H1 (cell line): ENCODE measurements at regions not wholly inside any gene's neighbourhood (a gene's known extent, or its start where the extent isn't known, plus 50 kb on each side); places are given as distances from the start of the nearest gene placed in this dataset.

Experiments
- CEBPB ChIP-seq: IDR thresholded peaks from 2 replicates; pipeline ENCODE4 v1.6.1; 2012; ENCODE audit warnings: low read depth, low read length
- CHD2 ChIP-seq: IDR thresholded peaks from 2 replicates; pipeline ENCODE4 v1.6.1; 2012; ENCODE audit warnings: low read length, improper control_type of control experiment
- FOSL1 ChIP-seq: IDR thresholded peaks from 2 replicates; pipeline ENCODE4 v1.6.1; 2011; ENCODE audit warnings: mild to moderate bottlenecking, low read depth, low read length, moderate library complexity; ENCODE audit not compliant: insufficient read depth
- NANOG ChIP-seq: IDR thresholded peaks from 2 replicates; pipeline ENCODE4 v1.6.1; 2011; ENCODE audit warnings: low read length, low read depth, mild to moderate bottlenecking, inconsistent platforms; ENCODE audit not compliant: insufficient read depth, poor library complexity, severe bottlenecking
- TAF1 ChIP-seq: IDR thresholded peaks from 2 replicates; pipeline ENCODE4 v1.6.1; 2011; ENCODE audit warnings: mild to moderate bottlenecking, low read depth, low read length
- TF ChIP-seq, protein P1 (sequence below): fragments of 300-600 bp; sonication (generic); IDR thresholded peaks from 2 replicates; pipeline ENCODE4 v1.7.1; 2012; ENCODE audit warnings: low read length, moderate library complexity, mild to moderate bottlenecking, inconsistent platforms; ENCODE audit not compliant: insufficient replicate concordance
- TF ChIP-seq, protein P2 (sequence below), 3 experiments: IDR thresholded peaks; 1 replicate in 2 of 3; 2 replicates in 1 of 3; pipeline versions ENCODE4 v1.5.1 to v1.6.1; 2011; ENCODE audit warnings: low read length in 3 of 3, mild to moderate bottlenecking in 3 of 3, inconsistent platforms in 2 of 3, low read depth in 1 of 3, moderate library complexity in 1 of 3; ENCODE audit not compliant: insufficient read depth in 1 of 3; ENCODE audit errors: control extremely low read depth in 1 of 3
- TF ChIP-seq, protein P3 (sequence below): IDR thresholded peaks from 2 replicates; pipeline ENCODE4 v1.6.1; 2012; ENCODE audit warnings: low read length, inconsistent platforms

DNA sequence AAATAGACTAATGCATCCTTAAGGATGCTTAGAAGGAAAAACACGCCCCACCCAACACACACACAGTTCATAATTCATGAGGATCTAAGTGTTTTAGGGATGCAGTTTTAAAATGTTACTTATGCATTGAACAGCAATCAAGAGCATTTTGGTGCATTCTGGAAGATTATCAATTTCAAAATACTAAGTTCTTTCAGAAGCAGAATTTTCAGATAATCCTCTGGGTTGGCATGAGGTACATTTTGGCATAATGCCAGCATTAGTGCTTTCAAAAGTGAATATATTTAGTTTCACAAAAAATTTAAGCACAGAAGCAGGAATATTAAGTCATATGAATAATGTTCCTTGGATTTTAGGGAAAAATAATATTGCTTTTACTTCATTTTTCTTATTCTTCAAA lies 937.1 kb downstream of the REEP3 start (continued):
- TF ChIP-seq, protein P1, sequence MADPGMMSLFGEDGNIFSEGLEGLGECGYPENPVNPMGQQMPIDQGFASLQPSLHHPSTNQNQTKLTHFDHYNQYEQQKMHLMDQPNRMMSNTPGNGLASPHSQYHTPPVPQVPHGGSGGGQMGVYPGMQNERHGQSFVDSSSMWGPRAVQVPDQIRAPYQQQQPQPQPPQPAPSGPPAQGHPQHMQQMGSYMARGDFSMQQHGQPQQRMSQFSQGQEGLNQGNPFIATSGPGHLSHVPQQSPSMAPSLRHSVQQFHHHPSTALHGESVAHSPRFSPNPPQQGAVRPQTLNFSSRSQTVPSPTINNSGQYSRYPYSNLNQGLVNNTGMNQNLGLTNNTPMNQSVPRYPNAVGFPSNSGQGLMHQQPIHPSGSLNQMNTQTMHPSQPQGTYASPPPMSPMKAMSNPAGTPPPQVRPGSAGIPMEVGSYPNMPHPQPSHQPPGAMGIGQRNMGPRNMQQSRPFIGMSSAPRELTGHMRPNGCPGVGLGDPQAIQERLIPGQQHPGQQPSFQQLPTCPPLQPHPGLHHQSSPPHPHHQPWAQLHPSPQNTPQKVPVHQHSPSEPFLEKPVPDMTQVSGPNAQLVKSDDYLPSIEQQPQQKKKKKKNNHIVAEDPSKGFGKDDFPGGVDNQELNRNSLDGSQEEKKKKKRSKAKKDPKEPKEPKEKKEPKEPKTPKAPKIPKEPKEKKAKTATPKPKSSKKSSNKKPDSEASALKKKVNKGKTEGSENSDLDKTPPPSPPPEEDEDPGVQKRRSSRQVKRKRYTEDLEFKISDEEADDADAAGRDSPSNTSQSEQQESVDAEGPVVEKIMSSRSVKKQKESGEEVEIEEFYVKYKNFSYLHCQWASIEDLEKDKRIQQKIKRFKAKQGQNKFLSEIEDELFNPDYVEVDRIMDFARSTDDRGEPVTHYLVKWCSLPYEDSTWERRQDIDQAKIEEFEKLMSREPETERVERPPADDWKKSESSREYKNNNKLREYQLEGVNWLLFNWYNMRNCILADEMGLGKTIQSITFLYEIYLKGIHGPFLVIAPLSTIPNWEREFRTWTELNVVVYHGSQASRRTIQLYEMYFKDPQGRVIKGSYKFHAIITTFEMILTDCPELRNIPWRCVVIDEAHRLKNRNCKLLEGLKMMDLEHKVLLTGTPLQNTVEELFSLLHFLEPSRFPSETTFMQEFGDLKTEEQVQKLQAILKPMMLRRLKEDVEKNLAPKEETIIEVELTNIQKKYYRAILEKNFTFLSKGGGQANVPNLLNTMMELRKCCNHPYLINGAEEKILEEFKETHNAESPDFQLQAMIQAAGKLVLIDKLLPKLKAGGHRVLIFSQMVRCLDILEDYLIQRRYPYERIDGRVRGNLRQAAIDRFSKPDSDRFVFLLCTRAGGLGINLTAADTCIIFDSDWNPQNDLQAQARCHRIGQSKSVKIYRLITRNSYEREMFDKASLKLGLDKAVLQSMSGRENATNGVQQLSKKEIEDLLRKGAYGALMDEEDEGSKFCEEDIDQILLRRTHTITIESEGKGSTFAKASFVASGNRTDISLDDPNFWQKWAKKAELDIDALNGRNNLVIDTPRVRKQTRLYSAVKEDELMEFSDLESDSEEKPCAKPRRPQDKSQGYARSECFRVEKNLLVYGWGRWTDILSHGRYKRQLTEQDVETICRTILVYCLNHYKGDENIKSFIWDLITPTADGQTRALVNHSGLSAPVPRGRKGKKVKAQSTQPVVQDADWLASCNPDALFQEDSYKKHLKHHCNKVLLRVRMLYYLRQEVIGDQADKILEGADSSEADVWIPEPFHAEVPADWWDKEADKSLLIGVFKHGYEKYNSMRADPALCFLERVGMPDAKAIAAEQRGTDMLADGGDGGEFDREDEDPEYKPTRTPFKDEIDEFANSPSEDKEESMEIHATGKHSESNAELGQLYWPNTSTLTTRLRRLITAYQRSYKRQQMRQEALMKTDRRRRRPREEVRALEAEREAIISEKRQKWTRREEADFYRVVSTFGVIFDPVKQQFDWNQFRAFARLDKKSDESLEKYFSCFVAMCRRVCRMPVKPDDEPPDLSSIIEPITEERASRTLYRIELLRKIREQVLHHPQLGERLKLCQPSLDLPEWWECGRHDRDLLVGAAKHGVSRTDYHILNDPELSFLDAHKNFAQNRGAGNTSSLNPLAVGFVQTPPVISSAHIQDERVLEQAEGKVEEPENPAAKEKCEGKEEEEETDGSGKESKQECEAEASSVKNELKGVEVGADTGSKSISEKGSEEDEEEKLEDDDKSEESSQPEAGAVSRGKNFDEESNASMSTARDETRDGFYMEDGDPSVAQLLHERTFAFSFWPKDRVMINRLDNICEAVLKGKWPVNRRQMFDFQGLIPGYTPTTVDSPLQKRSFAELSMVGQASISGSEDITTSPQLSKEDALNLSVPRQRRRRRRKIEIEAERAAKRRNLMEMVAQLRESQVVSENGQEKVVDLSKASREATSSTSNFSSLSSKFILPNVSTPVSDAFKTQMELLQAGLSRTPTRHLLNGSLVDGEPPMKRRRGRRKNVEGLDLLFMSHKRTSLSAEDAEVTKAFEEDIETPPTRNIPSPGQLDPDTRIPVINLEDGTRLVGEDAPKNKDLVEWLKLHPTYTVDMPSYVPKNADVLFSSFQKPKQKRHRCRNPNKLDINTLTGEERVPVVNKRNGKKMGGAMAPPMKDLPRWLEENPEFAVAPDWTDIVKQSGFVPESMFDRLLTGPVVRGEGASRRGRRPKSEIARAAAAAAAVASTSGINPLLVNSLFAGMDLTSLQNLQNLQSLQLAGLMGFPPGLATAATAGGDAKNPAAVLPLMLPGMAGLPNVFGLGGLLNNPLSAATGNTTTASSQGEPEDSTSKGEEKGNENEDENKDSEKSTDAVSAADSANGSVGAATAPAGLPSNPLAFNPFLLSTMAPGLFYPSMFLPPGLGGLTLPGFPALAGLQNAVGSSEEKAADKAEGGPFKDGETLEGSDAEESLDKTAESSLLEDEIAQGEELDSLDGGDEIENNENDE = no peak
- no peak for TF ChIP-seq TAF1
- TF ChIP-seq, protein P2, sequence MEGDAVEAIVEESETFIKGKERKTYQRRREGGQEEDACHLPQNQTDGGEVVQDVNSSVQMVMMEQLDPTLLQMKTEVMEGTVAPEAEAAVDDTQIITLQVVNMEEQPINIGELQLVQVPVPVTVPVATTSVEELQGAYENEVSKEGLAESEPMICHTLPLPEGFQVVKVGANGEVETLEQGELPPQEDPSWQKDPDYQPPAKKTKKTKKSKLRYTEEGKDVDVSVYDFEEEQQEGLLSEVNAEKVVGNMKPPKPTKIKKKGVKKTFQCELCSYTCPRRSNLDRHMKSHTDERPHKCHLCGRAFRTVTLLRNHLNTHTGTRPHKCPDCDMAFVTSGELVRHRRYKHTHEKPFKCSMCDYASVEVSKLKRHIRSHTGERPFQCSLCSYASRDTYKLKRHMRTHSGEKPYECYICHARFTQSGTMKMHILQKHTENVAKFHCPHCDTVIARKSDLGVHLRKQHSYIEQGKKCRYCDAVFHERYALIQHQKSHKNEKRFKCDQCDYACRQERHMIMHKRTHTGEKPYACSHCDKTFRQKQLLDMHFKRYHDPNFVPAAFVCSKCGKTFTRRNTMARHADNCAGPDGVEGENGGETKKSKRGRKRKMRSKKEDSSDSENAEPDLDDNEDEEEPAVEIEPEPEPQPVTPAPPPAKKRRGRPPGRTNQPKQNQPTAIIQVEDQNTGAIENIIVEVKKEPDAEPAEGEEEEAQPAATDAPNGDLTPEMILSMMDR (IDR thresholded peaks at IDR 0.05; ENCODE audit: control extremely low read depth in 1 of 3, insufficient read depth in 1 of 3, low read depth in 1 of 3, low read length in 3 of 3) = no peak
- TF ChIP-seq NANOG = no peak
- no peak for TF ChIP-seq CEBPB
- TF ChIP-seq, protein P3, sequence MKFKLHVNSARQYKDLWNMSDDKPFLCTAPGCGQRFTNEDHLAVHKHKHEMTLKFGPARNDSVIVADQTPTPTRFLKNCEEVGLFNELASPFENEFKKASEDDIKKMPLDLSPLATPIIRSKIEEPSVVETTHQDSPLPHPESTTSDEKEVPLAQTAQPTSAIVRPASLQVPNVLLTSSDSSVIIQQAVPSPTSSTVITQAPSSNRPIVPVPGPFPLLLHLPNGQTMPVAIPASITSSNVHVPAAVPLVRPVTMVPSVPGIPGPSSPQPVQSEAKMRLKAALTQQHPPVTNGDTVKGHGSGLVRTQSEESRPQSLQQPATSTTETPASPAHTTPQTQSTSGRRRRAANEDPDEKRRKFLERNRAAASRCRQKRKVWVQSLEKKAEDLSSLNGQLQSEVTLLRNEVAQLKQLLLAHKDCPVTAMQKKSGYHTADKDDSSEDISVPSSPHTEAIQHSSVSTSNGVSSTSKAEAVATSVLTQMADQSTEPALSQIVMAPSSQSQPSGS = no peak
- no peak for TF ChIP-seq FOSL1
- no peak for TF ChIP-seq CHD2
